ENCODE measurements at regions not wholly inside any gene's neighbourhood (a gene's known extent, or its start where the extent isn't known, plus 50 kb on each side); places are given as distances from the start of the nearest gene placed in this dataset.

- Histone ChIP-seq H3K23ac (ENCODE audit: insufficient read length, low read depth, low read length) (no peak overlapping the region), H2AK5ac (ENCODE audit: insufficient read length, low read length) (no peak overlapping the region), H3K56ac (ENCODE audit: insufficient read length, low read depth, low read length) (no peak overlapping the region), H3K9ac (ENCODE audit: extremely low read depth, insufficient read length, low read length) (no peak overlapping the region), H2BK12ac (ENCODE audit: insufficient read length, low read depth, low read length) (no peak overlapping the region), H3K4me2 (ENCODE audit: insufficient read depth, insufficient read length, low read length) (no peak overlapping the region), H4K5ac (ENCODE audit: insufficient read length, low read depth, low read length) (no peak overlapping the region), H4K91ac (ENCODE audit: insufficient read length, low read depth, low read length) (no peak overlapping the region), H3K27ac (ENCODE audit: insufficient read length, low read depth, low read length) (no peak overlapping the region), H3K79me2 (ENCODE audit: insufficient read depth, low read length) (no peaks in the 10 kb centered on the region), H4K20me1 (ENCODE audit: control insufficient read depth, insufficient read depth, insufficient read length) (no peaks in the 10 kb centered on the region), H3K27me3 (ENCODE audit: insufficient read depth, low read length) (no peaks in the 10 kb centered on the region), H4K8ac (replicated peaks; ENCODE audit: insufficient read length, low read depth, low read length) (no peak overlapping the region), H3K4me1 (ENCODE audit: insufficient read depth, low read length) (no peaks in the 10 kb centered on the region), H3K23me2 (ENCODE audit: insufficient read length, low read depth, low read length, poor library complexity, severe bottlenecking) (no peaks in the 10 kb centered on the region), H2BK15ac (ENCODE audit: low read depth, low read length) (no peak overlapping the region), H2BK20ac (ENCODE audit: low read depth, low read length, poor library complexity, severe bottlenecking) (no peak overlapping the region), H3K18ac (ENCODE audit: insufficient read length, low read depth, low read length) (no peak overlapping the region), H2BK5ac (ENCODE audit: insufficient read length, low read length) (no peak overlapping the region), H3K4ac (ENCODE audit: low read depth, low read length) (no peak overlapping the region), H2AFZ (ENCODE audit: low read length) (no peak overlapping the region), H3K9me3 (ENCODE audit: control insufficient read depth, low read depth, low read length) (no peaks in the 10 kb centered on the region), H3T11ph (ENCODE audit: low read length) (no peak overlapping the region), H3K79me1 (ENCODE audit: insufficient read depth, low read depth, low read length, poor library complexity, severe bottlenecking) (no peaks in the 10 kb centered on the region), H2BK120ac (ENCODE audit: low read depth, low read length, poor library complexity, severe bottlenecking) (no peak overlapping the region), H3K14ac (ENCODE audit: insufficient read depth, low read length) (no peak overlapping the region)
- no peak for DNase-seq
- H3K36me3 Mint-ChIP-seq (ENCODE audit: insufficient read depth in 1 of 3, low read depth in 3 of 3), result no peaks in the 10 kb centered on the region
- no peaks in the 10 kb centered on the region for H3K9me3 Mint-ChIP-seq
- TF ChIP-seq, protein P1, sequence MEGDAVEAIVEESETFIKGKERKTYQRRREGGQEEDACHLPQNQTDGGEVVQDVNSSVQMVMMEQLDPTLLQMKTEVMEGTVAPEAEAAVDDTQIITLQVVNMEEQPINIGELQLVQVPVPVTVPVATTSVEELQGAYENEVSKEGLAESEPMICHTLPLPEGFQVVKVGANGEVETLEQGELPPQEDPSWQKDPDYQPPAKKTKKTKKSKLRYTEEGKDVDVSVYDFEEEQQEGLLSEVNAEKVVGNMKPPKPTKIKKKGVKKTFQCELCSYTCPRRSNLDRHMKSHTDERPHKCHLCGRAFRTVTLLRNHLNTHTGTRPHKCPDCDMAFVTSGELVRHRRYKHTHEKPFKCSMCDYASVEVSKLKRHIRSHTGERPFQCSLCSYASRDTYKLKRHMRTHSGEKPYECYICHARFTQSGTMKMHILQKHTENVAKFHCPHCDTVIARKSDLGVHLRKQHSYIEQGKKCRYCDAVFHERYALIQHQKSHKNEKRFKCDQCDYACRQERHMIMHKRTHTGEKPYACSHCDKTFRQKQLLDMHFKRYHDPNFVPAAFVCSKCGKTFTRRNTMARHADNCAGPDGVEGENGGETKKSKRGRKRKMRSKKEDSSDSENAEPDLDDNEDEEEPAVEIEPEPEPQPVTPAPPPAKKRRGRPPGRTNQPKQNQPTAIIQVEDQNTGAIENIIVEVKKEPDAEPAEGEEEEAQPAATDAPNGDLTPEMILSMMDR (conservative IDR thresholded peaks at IDR 0.05), result no peak
- H3K4me3 Mint-ChIP-seq, result no peak overlapping the region
- H3K27ac Mint-ChIP-seq, result no peak overlapping the region
- no peaks in the 10 kb centered on the region for H3K4me1 Mint-ChIP-seq
- no CpG with 5 or more reads among the region's 11 CpGs for WGBS (ENCODE audit: extremely low coverage, insufficient read length, low lambda C conversion rate)
- peaks cover 5% of the 10 kb centered on the region for H3K27me3 Mint-ChIP-seq (ENCODE audit: low read depth)
Measured at GRCh38 chr10:29794776-29795611, 160.2 kb upstream of the SVIL start.
